MM.1S (cell line): ENCODE measurements at regions not wholly inside any gene's neighbourhood (a gene's known extent, or its start where the extent isn't known, plus 50 kb on each side); places are given as distances from the start of the nearest gene placed in this dataset.

ENCODE experiments used
- DNase-seq: peaks from one replicate; pipeline ENCODE4 v3.0.0-alpha.2; 2015
- H2AFZ ChIP-seq: fragments of 300-600 bp; sonication (generic); 2 replicates; pipeline ENCODE4 v1.6.0; 2016; ENCODE audit warnings: antibody characterized with exemption, low read length
- H3F3A ChIP-seq: fragments of 300-600 bp; sonication (generic); 2 replicates; pipeline ENCODE4 v1.6.1; 2016; ENCODE audit warnings: mild to moderate bottlenecking, antibody characterized with exemption, low read length, moderate library complexity, mixed read lengths; ENCODE audit not compliant: insufficient read depth
- H3K27ac ChIP-seq: fragments of 300-600 bp; sonication (generic); 2 replicates; pipeline ENCODE4 v1.5.1; 2016; ENCODE audit warnings: mild to moderate bottlenecking, low read length
- H3K27me3 ChIP-seq: fragments of 300-600 bp; sonication (generic); replicated peaks from 2 replicates; pipeline ENCODE4 v1.6.0; 2016; ENCODE audit warnings: low read length; ENCODE audit not compliant: insufficient read depth
- H3K36me3 ChIP-seq: fragments of 300-600 bp; sonication (generic); replicated peaks from 2 replicates; pipeline ENCODE4 v1.6.1; 2016; ENCODE audit warnings: mild to moderate bottlenecking, low read length, mixed read lengths; ENCODE audit not compliant: insufficient read depth
- H3K4me1 ChIP-seq: fragments of 300-600 bp; sonication (generic); 2 replicates; pipeline ENCODE4 v1.6.1; 2016; ENCODE audit warnings: low read length, mixed read lengths
- H3K4me2 ChIP-seq: fragments of 300-600 bp; sonication (generic); 2 replicates; pipeline ENCODE4 v1.6.0; 2016; ENCODE audit warnings: low read depth, low read length
- H3K4me3 ChIP-seq: fragments of 300-600 bp; sonication (generic); 2 replicates; pipeline ENCODE4 v1.5.1; 2016; ENCODE audit warnings: low read length, mixed read lengths
- H3K79me2 ChIP-seq: fragments of 300-600 bp; sonication (generic); 2 replicates; pipeline ENCODE4 v1.6.1; 2016; ENCODE audit warnings: mixed run types, low read length, mixed read lengths
- H3K9ac ChIP-seq: fragments of 300-600 bp; sonication (generic); 2 replicates; pipeline ENCODE4 v1.6.1; 2016; ENCODE audit warnings: low read length, mixed read lengths
- H3K9me2 ChIP-seq: fragments of 300-600 bp; sonication (generic); replicated peaks from 2 replicates; pipeline ENCODE4 v1.6.1; 2016; ENCODE audit warnings: mild to moderate bottlenecking, low read length, mixed read lengths; ENCODE audit not compliant: insufficient read depth
- H3K9me3 ChIP-seq: fragments of 300-600 bp; sonication (generic); replicated peaks from 2 replicates; pipeline ENCODE4 v1.6.1; 2016; ENCODE audit warnings: mild to moderate bottlenecking, low read length, mixed read lengths; ENCODE audit not compliant: insufficient read depth
- H4K20me1 ChIP-seq: fragments of 300-600 bp; sonication (generic); 2 replicates; pipeline ENCODE4 v1.6.1; 2016; ENCODE audit warnings: mild to moderate bottlenecking, low read length, moderate library complexity, mixed read lengths; ENCODE audit not compliant: insufficient read depth
- CTCF ChIP-seq: fragments of 300-600 bp; sonication (generic); IDR thresholded peaks from 2 replicates; pipeline ENCODE4 v1.5.1; 2016; ENCODE audit warnings: antibody characterized with exemption, low read length, mixed read lengths
- EZH2 ChIP-seq: fragments of 300-600 bp; sonication (generic); optimal IDR thresholded peaks from 2 replicates; pipeline ENCODE3; 2017; ENCODE audit warnings: low read depth, mild to moderate bottlenecking, antibody characterized with exemption, low read length, mixed read lengths
- EZH2phosphoT487 ChIP-seq: fragments of 300-600 bp; sonication (generic); IDR thresholded peaks from 2 replicates; pipeline ENCODE4 v1.6.1; 2018; ENCODE audit warnings: antibody characterized with exemption, low read length

GRCh38 chr5:116358911-116359418 is 215.7 kb downstream of the SEMA6A start:
- H3K27me3 ChIP-seq: no peaks in the 10 kb centered on the region
- H3F3A ChIP-seq: peaks cover 10% of the 10 kb centered on the region; the same call in 1 of the 2 replicates
- H2AFZ ChIP-seq: no peak overlapping the region
- H3K79me2 ChIP-seq: no peaks in the 10 kb centered on the region
- TF ChIP-seq CTCF (no peak), EZH2 (no peak), EZH2phosphoT487 (no peak)
- no peak overlapping the region for H3K4me2 ChIP-seq
- H3K4me1 ChIP-seq: peaks cover 26% of the 10 kb centered on the region
- peak overlapping the region; percentile 27; the same call in 1 of the 2 replicates for H3K27ac ChIP-seq
- no peak overlapping the region for H3K9ac ChIP-seq
- no peak overlapping the region for H3K4me3 ChIP-seq
- DNase-seq: peak; percentile 23
- H3K9me2 ChIP-seq: no peaks in the 10 kb centered on the region
- no peaks in the 10 kb centered on the region for H4K20me1 ChIP-seq
- H3K9me3 ChIP-seq: no peaks in the 10 kb centered on the region
- H3K36me3 ChIP-seq: no peaks in the 10 kb centered on the region

- Histone ChIP-seq H4K20me1 (no peaks in the 10 kb centered on the region), H3K9ac (no peak overlapping the region), H3F3A (peaks cover 10% of the 10 kb centered on the region; the same call in 1 of the 2 replicates), H3K79me2 (no peaks in the 10 kb centered on the region), H3K36me3 (no peaks in the 10 kb centered on the region), H3K27ac (no peak overlapping the region; the same call in 1 of the 2 replicates), H3K4me1 (peaks cover 26% of the 10 kb centered on the region), H3K27me3 (no peaks in the 10 kb centered on the region), H2AFZ (no peak overlapping the region), H3K9me3 (no peaks in the 10 kb centered on the region), H3K4me2 (no peak overlapping the region), H3K9me2 (no peaks in the 10 kb centered on the region), H3K4me3 (no peak overlapping the region)
- TF ChIP-seq CTCF: no peak
- no peak for TF ChIP-seq EZH2phosphoT487
- DNase-seq: no peak
Measured at GRCh38 chr5:116358015-116358523, 216.6 kb downstream of the SEMA6A start.

GRCh38 chr5:116355819-116356601 is 218.6 kb downstream of the SEMA6A start:
- Histone ChIP-seq H3K9me3 (no peaks in the 10 kb centered on the region), H3K4me3 (no peak overlapping the region), H3K9ac (no peak overlapping the region), H3K27me3 (no peaks in the 10 kb centered on the region), H3K4me2 (no peak overlapping the region), H3K9me2 (no peaks in the 10 kb centered on the region), H3K27ac (no peak overlapping the region), H3K79me2 (no peaks in the 10 kb centered on the region), H3F3A (peaks cover 10% of the 10 kb centered on the region; the same call in 1 of the 2 replicates), H3K4me1 (peaks cover 26% of the 10 kb centered on the region), H4K20me1 (no peaks in the 10 kb centered on the region), H2AFZ (no peak overlapping the region), H3K36me3 (no peaks in the 10 kb centered on the region)
- TF ChIP-seq EZH2 (no peak), CTCF (no peak), EZH2phosphoT487 (no peak)
- no peak for DNase-seq
